Trophoblast cell (in vitro differentiated cells and primary cell): ENCODE measurements at regions not wholly inside any gene's neighbourhood (a gene's known extent, or its start where the extent isn't known, plus 50 kb on each side); places are given as distances from the start of the nearest gene placed in this dataset.
A peak's percentile ranks its signal among the peaks of the same experiment; 100 is the strongest.

ENCODE experiments used
- DNase-seq, 2 donors: peaks; one replicate each; pipeline ENCODE4 v3.0.0-alpha.2; 2016
- H2AFZ ChIP-seq: 2 replicates; pipeline ENCODE4 v1.6.1; 2013; ENCODE audit warnings: low read length, moderate library complexity, mild to moderate bottlenecking; ENCODE audit not compliant: insufficient read depth, poor library complexity
- H2AK5ac ChIP-seq: 2 replicates; pipeline ENCODE4 v1.6.1; 2013; ENCODE audit warnings: mild to moderate bottlenecking, low read length
- H2BK120ac ChIP-seq: 2 replicates; pipeline ENCODE4 v1.6.1; 2013; ENCODE audit warnings: low read length, mild to moderate bottlenecking, moderate library complexity; ENCODE audit not compliant: insufficient read depth, poor library complexity
- H2BK12ac ChIP-seq: 2 replicates; pipeline ENCODE4 v1.6.1; 2013; ENCODE audit warnings: mild to moderate bottlenecking, low read length, moderate library complexity
- H2BK5ac ChIP-seq: 2 replicates; pipeline ENCODE4 v1.6.1; 2013; ENCODE audit warnings: low read length, low read depth, moderate library complexity, mild to moderate bottlenecking; ENCODE audit not compliant: poor library complexity
- H3K14ac ChIP-seq: 2 replicates; pipeline ENCODE4 v1.6.1; 2013; ENCODE audit warnings: mild to moderate bottlenecking, low read length
- H3K18ac ChIP-seq: 2 replicates; pipeline ENCODE4 v1.6.1; 2013; ENCODE audit warnings: mild to moderate bottlenecking, low read length
- H3K23ac ChIP-seq: 2 replicates; pipeline ENCODE4 v1.6.1; 2013; ENCODE audit warnings: low read length
- H3K27ac ChIP-seq: 2 replicates; pipeline ENCODE4 v1.5.1; 2013; ENCODE audit warnings: low read depth, mild to moderate bottlenecking, inconsistent platforms, low read length, moderate library complexity
- H3K27me3 ChIP-seq: 2 replicates; pipeline ENCODE4 v1.6.1; 2013; ENCODE audit warnings: inconsistent platforms, mild to moderate bottlenecking, low read length, moderate library complexity; ENCODE audit not compliant: insufficient read depth
- H3K36me3 ChIP-seq, 2 experiments: 1 replicate in 1 of 2; 2 replicates in 1 of 2; pipeline ENCODE4 v1.6.1; 2013; ENCODE audit warnings: low read length in 2 of 2, mild to moderate bottlenecking in 2 of 2, moderate library complexity in 1 of 2; ENCODE audit not compliant: insufficient read depth in 2 of 2, control insufficient read depth in 1 of 2
- H3K4ac ChIP-seq: 2 replicates; pipeline ENCODE4 v1.6.1; 2013; ENCODE audit warnings: low read depth, mild to moderate bottlenecking, low read length, moderate library complexity
- H3K4me1 ChIP-seq, 2 experiments: 1 replicate in 1 of 2; 2 replicates in 1 of 2; pipeline ENCODE4 v1.6.1; 2013; ENCODE audit warnings: low read length in 2 of 2, mild to moderate bottlenecking in 2 of 2, moderate library complexity in 1 of 2; ENCODE audit not compliant: insufficient read depth in 2 of 2, control insufficient read depth in 1 of 2
- H3K4me2 ChIP-seq: 2 replicates; pipeline ENCODE4 v1.6.1; 2013; ENCODE audit warnings: inconsistent platforms, mild to moderate bottlenecking, low read length, moderate library complexity
- H3K4me3 ChIP-seq: 2 replicates; pipeline ENCODE4 v1.5.1; 2013; ENCODE audit warnings: mild to moderate bottlenecking, low read depth, low read length, inconsistent platforms
- H3K79me1 ChIP-seq: one replicate; pipeline ENCODE4 v1.6.1; 2013; ENCODE audit warnings: low read length
- H3K79me2 ChIP-seq: 2 replicates; pipeline ENCODE4 v1.6.1; 2013; ENCODE audit warnings: low read length, mild to moderate bottlenecking; ENCODE audit not compliant: control insufficient read depth, insufficient read depth, poor library complexity
- H3K9ac ChIP-seq: 2 replicates; pipeline ENCODE4 v1.6.1; 2013; ENCODE audit warnings: mild to moderate bottlenecking, low read length
- H3K9me3 ChIP-seq: 2 replicates; pipeline ENCODE4 v1.6.1; 2013; ENCODE audit warnings: low read depth, mild to moderate bottlenecking, control low read depth, inconsistent platforms, low read length; ENCODE audit not compliant: insufficient read depth
- H4K12ac ChIP-seq: 2 replicates; pipeline ENCODE4 v1.6.1; 2013; ENCODE audit warnings: low read depth, mild to moderate bottlenecking, low read length, moderate library complexity
- H4K8ac ChIP-seq: 2 replicates; pipeline ENCODE4 v1.6.1; 2013; ENCODE audit warnings: low read depth, mild to moderate bottlenecking, low read length, moderate library complexity
- H4K91ac ChIP-seq: one replicate; pipeline ENCODE4 v1.6.1; 2013; ENCODE audit warnings: low read depth, mild to moderate bottlenecking, low read length, moderate library complexity
- WGBS: extraction: QIAGEN DNeasy Blood & Tissue Kit; methylation state at CpG from one replicate; pipeline ENCODE4 v1.1.7; 2013; ENCODE audit warnings: missing lambda C conversion rate; ENCODE audit not compliant: insufficient read length, insufficient coverage; ENCODE audit errors: extremely low coverage; 5-methylcytosine and 5-hydroxymethylcytosine counted together

DNA sequence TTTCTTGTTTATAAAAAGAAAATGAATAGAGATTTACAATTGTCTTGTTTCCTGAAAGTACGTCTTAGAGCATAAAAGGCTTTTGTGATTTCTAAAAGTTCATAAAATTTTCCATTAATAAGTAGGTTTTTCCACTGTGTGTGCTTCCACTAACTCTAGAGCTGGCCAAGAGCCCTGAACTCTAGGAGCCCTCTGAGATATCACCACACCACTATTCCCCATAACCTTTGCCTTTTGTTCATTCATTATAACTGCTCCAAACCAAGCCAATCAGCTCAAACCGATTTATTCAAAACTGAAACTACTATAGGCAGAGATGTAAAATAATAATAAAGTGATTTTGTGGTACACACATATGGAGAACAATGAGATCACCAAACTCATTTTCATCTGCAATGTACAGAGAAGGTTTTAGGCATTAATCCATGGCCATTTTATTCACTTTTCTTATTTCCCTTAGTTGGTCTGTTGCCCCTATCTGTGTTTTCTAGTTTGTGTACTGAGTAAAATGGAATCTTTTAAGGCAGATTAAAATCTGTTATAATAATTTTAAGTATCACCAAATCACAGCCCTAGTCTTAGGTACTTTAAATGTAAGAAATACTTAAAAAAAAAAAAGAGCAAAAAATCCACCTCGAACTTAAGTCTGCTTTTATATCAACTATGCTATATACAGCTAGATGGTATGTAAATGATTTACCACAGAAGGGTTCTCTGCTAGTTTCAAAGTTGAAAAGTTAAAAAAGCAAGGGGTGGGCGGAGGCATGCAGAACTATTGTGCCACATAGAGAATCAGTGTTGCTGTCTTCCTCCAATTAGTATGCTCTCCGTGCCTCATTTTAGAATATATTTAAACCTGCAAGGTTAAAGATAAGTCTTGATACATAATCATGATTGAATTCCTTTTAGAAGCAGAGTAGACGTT, 311.3 kb downstream of the KLF12 start:
- H2AK5ac ChIP-seq, result no peak overlapping the region
- no peak overlapping the region for H3K18ac ChIP-seq
- no peak overlapping the region for H3K4me3 ChIP-seq
- DNase-seq, result no peak
- H3K27ac ChIP-seq, result no peak overlapping the region
- no peak overlapping the region for H2BK120ac ChIP-seq
- H3K4ac ChIP-seq, result no peak overlapping the region
- H3K23ac ChIP-seq, result no peak overlapping the region
- H2BK12ac ChIP-seq, result no peak overlapping the region
- H4K12ac ChIP-seq, result no peak overlapping the region
- no peak overlapping the region for H3K9ac ChIP-seq
- no peak overlapping the region for H3K4me2 ChIP-seq
- no peak overlapping the region for H4K8ac ChIP-seq
- whole genome bisulfite sequencing, result no CpG with 5 or more reads among the region's 6 CpGs
- H3K79me1 ChIP-seq, result no peaks in the 10 kb centered on the region
- H3K27me3 ChIP-seq, result no peaks in the 10 kb centered on the region
- no peaks in the 10 kb centered on the region for H3K36me3 ChIP-seq
- no peak overlapping the region for H4K91ac ChIP-seq
- no peak overlapping the region for H3K14ac ChIP-seq
- H3K9me3 ChIP-seq, result no peaks in the 10 kb centered on the region
- no peak overlapping the region for H2AFZ ChIP-seq
- H3K4me1 ChIP-seq, result no peaks in the 10 kb centered on the region
- no peaks in the 10 kb centered on the region for H3K79me2 ChIP-seq
- no peak overlapping the region for H2BK5ac ChIP-seq

- Histone ChIP-seq H3K27ac (no peak overlapping the region), H2AFZ (no peak overlapping the region), H3K14ac (no peak overlapping the region), H2BK12ac (no peak overlapping the region), H2BK120ac (no peak overlapping the region), H3K4me2 (no peak overlapping the region), H3K79me2 (no peaks in the 10 kb centered on the region), H3K9me3 (no peaks in the 10 kb centered on the region), H3K9ac (no peak overlapping the region), H2AK5ac (no peak overlapping the region), H3K4me1 (no peaks in the 10 kb centered on the region), H4K91ac (no peak overlapping the region), H3K4me3 (no peak overlapping the region), H3K4ac (no peak overlapping the region), H3K27me3 (no peaks in the 10 kb centered on the region), H3K79me1 (no peaks in the 10 kb centered on the region), H4K12ac (no peak overlapping the region), H3K36me3 (no peaks in the 10 kb centered on the region), H3K18ac (no peak overlapping the region), H3K23ac (no peak overlapping the region), H2BK5ac (no peak overlapping the region), H4K8ac (no peak overlapping the region)
- DNase-seq, result no peak
- no CpG with 5 or more reads among the region's 2 CpGs for WGBS
Measured at GRCh38 chr13:73820688-73821087, 313.5 kb downstream of the KLF12 start.

GRCh38 chr13:73820285-73820684, 313.9 kb downstream of the KLF12 start:
- no peak overlapping the region for H2AK5ac ChIP-seq
- no peaks in the 10 kb centered on the region for H3K79me1 ChIP-seq
- no peak overlapping the region for H2BK12ac ChIP-seq
- H3K14ac ChIP-seq, result no peak overlapping the region
- no peak for DNase-seq
- H3K4me1 ChIP-seq, result no peaks in the 10 kb centered on the region
- H2AFZ ChIP-seq, result no peak overlapping the region
- H3K4me2 ChIP-seq, result no peak overlapping the region
- no peak overlapping the region for H3K4ac ChIP-seq
- H3K9ac ChIP-seq, result no peak overlapping the region
- H2BK120ac ChIP-seq, result no peak overlapping the region
- H4K8ac ChIP-seq, result no peak overlapping the region
- no peaks in the 10 kb centered on the region for H3K79me2 ChIP-seq
- H3K4me3 ChIP-seq, result no peak overlapping the region
- H3K9me3 ChIP-seq, result no peaks in the 10 kb centered on the region
- no CpG with 5 or more reads among the region's 3 CpGs for WGBS
- no peak overlapping the region for H4K12ac ChIP-seq
- no peaks in the 10 kb centered on the region for H3K27me3 ChIP-seq
- no peak overlapping the region for H4K91ac ChIP-seq
- H2BK5ac ChIP-seq, result no peak overlapping the region
- no peak overlapping the region for H3K18ac ChIP-seq
- no peak overlapping the region for H3K27ac ChIP-seq
- H3K23ac ChIP-seq, result no peak overlapping the region
- H3K36me3 ChIP-seq, result no peaks in the 10 kb centered on the region

DNA sequence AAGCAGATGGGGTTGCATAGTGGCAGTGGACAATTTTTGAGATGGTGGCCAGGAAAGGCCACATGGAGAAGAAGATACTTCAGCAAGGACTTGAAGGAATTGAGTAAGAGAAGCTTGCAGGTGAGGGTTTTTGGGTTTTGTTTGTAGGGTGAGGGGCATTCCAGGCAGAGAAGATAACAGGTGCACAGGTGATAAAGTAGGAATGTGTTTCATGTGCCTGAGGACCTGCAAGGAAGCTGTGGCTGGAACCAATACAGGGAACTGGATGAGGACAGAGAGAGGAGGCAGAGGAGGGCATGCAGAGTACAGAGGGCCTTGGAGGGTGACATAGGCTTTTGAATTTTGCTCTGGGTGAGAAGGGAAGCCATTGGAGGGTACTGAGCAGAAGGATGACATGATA, 314.5 kb downstream of the KLF12 start:
- no peak overlapping the region for H2BK12ac ChIP-seq
- no peak overlapping the region for H2AFZ ChIP-seq
- H3K23ac ChIP-seq, result no peak overlapping the region
- no peaks in the 10 kb centered on the region for H3K79me1 ChIP-seq
- no peak overlapping the region for H2BK120ac ChIP-seq
- H3K4me1 ChIP-seq, result no peaks in the 10 kb centered on the region
- H3K36me3 ChIP-seq, result no peaks in the 10 kb centered on the region
- H3K4ac ChIP-seq, result no peak overlapping the region
- no peak overlapping the region for H4K91ac ChIP-seq
- H3K18ac ChIP-seq, result no peak overlapping the region
- H2AK5ac ChIP-seq, result no peak overlapping the region
- H3K79me2 ChIP-seq, result no peaks in the 10 kb centered on the region
- H4K8ac ChIP-seq, result no peak overlapping the region
- H3K9me3 ChIP-seq, result no peaks in the 10 kb centered on the region
- no peak overlapping the region for H3K14ac ChIP-seq
- no peaks in the 10 kb centered on the region for H3K27me3 ChIP-seq
- no peak overlapping the region for H2BK5ac ChIP-seq
- no peak overlapping the region for H3K9ac ChIP-seq
- no peak overlapping the region for H3K4me3 ChIP-seq
- peak in 1 of 2 donors; percentile 8 for DNase-seq
- no peak overlapping the region for H3K27ac ChIP-seq
- H4K12ac ChIP-seq, result no peak overlapping the region
- H3K4me2 ChIP-seq, result no peak overlapping the region
